GM23338 (cell line): ENCODE measurements at regions not wholly inside any gene's neighbourhood (a gene's known extent, or its start where the extent isn't known, plus 50 kb on each side); places are given as distances from the start of the nearest gene placed in this dataset.

Experiments
- ATAC-seq: fragments of 200-7000 bp; cut with Tn5 transposase; 3 replicates; pipeline ENCODE4 v1.9.1; 2020
- DNase-seq: peaks from one replicate; pipeline ENCODE4 v3.0.0-alpha.2; 2015; ENCODE audit warnings: low spot score
- H2AFZ ChIP-seq: fragments of 200-600 bp; sonication (generic); 2 replicates; pipeline ENCODE4 v1.8.0; 2016; ENCODE audit warnings: antibody characterized with exemption, mild to moderate bottlenecking, moderate library complexity
- H3F3A ChIP-seq: fragments of 200-600 bp; sonication (generic); replicated peaks from 2 replicates; pipeline ENCODE4 v1.8.0; 2017; ENCODE audit warnings: antibody characterized with exemption, mixed run types, low read depth
- H3K27ac ChIP-seq: fragments of 200-600 bp; sonication (generic); 2 replicates; pipeline ENCODE4 v1.6.1; 2016; ENCODE audit warnings: low read depth
- H3K27me3 ChIP-seq: fragments of 200-600 bp; sonication (generic); 2 replicates; pipeline ENCODE4 v1.8.0; 2016; ENCODE audit warnings: mild to moderate bottlenecking, mixed run types, moderate library complexity; ENCODE audit not compliant: insufficient read depth
- H3K36me3 ChIP-seq: fragments of 200-600 bp; sonication (generic); 2 replicates; pipeline ENCODE4 v1.8.0; 2016; ENCODE audit warnings: mild to moderate bottlenecking; ENCODE audit not compliant: insufficient read depth
- H3K4me1 ChIP-seq: fragments of 200-600 bp; sonication (generic); 2 replicates; pipeline ENCODE4 v1.8.0; 2016; ENCODE audit warnings: mild to moderate bottlenecking, moderate library complexity; ENCODE audit not compliant: insufficient read depth
- H3K4me2 ChIP-seq: fragments of 200-600 bp; sonication (generic); 2 replicates; pipeline ENCODE4 v1.7.1; 2017; ENCODE audit warnings: mixed run types
- H3K4me3 ChIP-seq: fragments of 200-600 bp; sonication (generic); 2 replicates; pipeline ENCODE4 v1.6.1; 2016; ENCODE audit warnings: mixed run types
- H3K79me2 ChIP-seq: fragments of 200-600 bp; sonication (generic); replicated peaks from 2 replicates; pipeline ENCODE4 v1.8.0; 2017; ENCODE audit warnings: mild to moderate bottlenecking; ENCODE audit not compliant: insufficient read depth
- H3K9me2 ChIP-seq: fragments of 200-600 bp; sonication (generic); 2 replicates; pipeline ENCODE4 v1.8.0; 2017; ENCODE audit not compliant: insufficient read depth
- H4K20me1 ChIP-seq: fragments of 200-600 bp; sonication (generic); replicated peaks from 2 replicates; pipeline ENCODE4 v1.8.0; 2017; ENCODE audit warnings: mild to moderate bottlenecking; ENCODE audit not compliant: insufficient read depth
- H3K27ac Mint-ChIP-seq: 2 replicates; pipeline ENCODE4 v1.8.0; 2020; ENCODE audit warnings: inconsistent platforms, mild to moderate bottlenecking, moderate library complexity, mixed read lengths
- H3K27me3 Mint-ChIP-seq: 3 replicates; pipeline ENCODE4 v1.8.0; 2022; ENCODE audit warnings: low read depth, mild to moderate bottlenecking, moderate library complexity, mixed read lengths, inconsistent platforms; ENCODE audit not compliant: insufficient read depth, poor library complexity
- H3K36me3 Mint-ChIP-seq: 3 replicates; pipeline ENCODE4 v1.8.0; 2021; ENCODE audit warnings: low read depth, mild to moderate bottlenecking, inconsistent platforms, moderate library complexity, mixed read lengths
- H3K4me1 Mint-ChIP-seq: 3 replicates; pipeline ENCODE4 v1.8.0; 2020; ENCODE audit warnings: mild to moderate bottlenecking, inconsistent platforms, mixed read lengths
- H3K4me3 Mint-ChIP-seq: 3 replicates; pipeline ENCODE4 v1.8.0; 2021; ENCODE audit warnings: moderate library complexity, mild to moderate bottlenecking, inconsistent platforms, mixed read lengths
- H3K9me3 Mint-ChIP-seq: 3 replicates; pipeline ENCODE4 v1.8.0; 2020; ENCODE audit warnings: moderate library complexity, mild to moderate bottlenecking, inconsistent platforms, mixed read lengths
- EZH2 ChIP-seq: fragments of 200-600 bp; sonication (generic); IDR thresholded peaks from one replicate; pipeline ENCODE4 v1.8.0; 2017; ENCODE audit warnings: antibody characterized with exemption, mild to moderate bottlenecking, low read depth; ENCODE audit not compliant: unreplicated experiment
- EZH2phosphoT487 ChIP-seq: fragments of 200-600 bp; sonication (generic); IDR thresholded peaks from one replicate; pipeline ENCODE4 v1.8.1; 2018; ENCODE audit warnings: antibody characterized with exemption; ENCODE audit not compliant: unreplicated experiment
- JUNB ChIP-seq: IDR thresholded peaks from one replicate; pipeline ENCODE4 v1.6.1; 2016; ENCODE audit warnings: antibody characterized with exemption; ENCODE audit not compliant: unreplicated experiment
- NANOG ChIP-seq: IDR thresholded peaks from 2 replicates; pipeline ENCODE4 v1.6.1; 2016; ENCODE audit warnings: antibody characterized with exemption, borderline replicate concordance
- REST ChIP-seq: IDR thresholded peaks from one replicate; pipeline ENCODE4 v1.6.1; 2018; ENCODE audit warnings: antibody characterized with exemption; ENCODE audit not compliant: unreplicated experiment
- ZNF114 ChIP-seq: fragments of 250-450 bp; sonication (Bioruptor Pico); IDR thresholded peaks from 2 replicates; pipeline ENCODE4 v1.5.0; 2020; ENCODE audit warnings: mild to moderate bottlenecking, moderate library complexity
- ZNF331 ChIP-seq: fragments of 250-450 bp; sonication (Bioruptor Pico); IDR thresholded peaks from 2 replicates; pipeline ENCODE4 v1.5.0; 2020; ENCODE audit warnings: low read depth, mild to moderate bottlenecking, moderate library complexity
- TF ChIP-seq, protein P1 (sequence below), 2 experiments: fragments of 200-600 bp in 1 of 2; sonication (generic) in 1 of 2; conservative IDR thresholded peaks; 2 replicates each; pipeline versions ENCODE4 v1.5.1 to v1.6.1; 2016 to 2017; ENCODE audit warnings: antibody characterized with exemption in 2 of 2, low read depth in 2 of 2, mild to moderate bottlenecking in 2 of 2, moderate library complexity in 1 of 2
- TF ChIP-seq, protein P2 (sequence below): IDR thresholded peaks from 2 replicates; pipeline ENCODE4 v1.6.1; 2016; ENCODE audit warnings: antibody characterized with exemption

GRCh38 chr3:87351937-87352336 lies 75.6 kb upstream of the POU1F1 start (continued):
- TF ChIP-seq JUNB: no peak
- TF ChIP-seq ZNF331 (CRISPR knock-in tag): no peak
- TF ChIP-seq EZH2phosphoT487: no peak
- no peak for TF ChIP-seq NANOG
- no peak for TF ChIP-seq REST
- TF ChIP-seq ZNF114 (CRISPR knock-in tag): no peak
- TF ChIP-seq EZH2: no peak

- Histone ChIP-seq H3K27ac (no peak overlapping the region), H3K4me2 (no peak overlapping the region), H3K4me1 (no peaks in the 10 kb centered on the region), H3K36me3 (0 out of 2 replicates have a peak, but pooled peaks cover 4% of the 10 kb centered on the region), H3K79me2 (no peaks in the 10 kb centered on the region), H2AFZ (no peak overlapping the region), H3F3A (no peaks in the 10 kb centered on the region), H3K27me3 (no peaks in the 10 kb centered on the region), H3K4me3 (no peak overlapping the region), H4K20me1 (no peaks in the 10 kb centered on the region), H3K9me2 (no peaks in the 10 kb centered on the region)
- no peak overlapping the region for H3K4me3 Mint-ChIP-seq
- peaks cover 6% of the 10 kb centered on the region; the same call in 2 of the 3 replicates for H3K36me3 Mint-ChIP-seq
- ATAC-seq (peak; percentile 85), DNase-seq (peak; percentile 72)
- H3K27ac Mint-ChIP-seq: no peak overlapping the region
- TF ChIP-seq, protein P1, sequence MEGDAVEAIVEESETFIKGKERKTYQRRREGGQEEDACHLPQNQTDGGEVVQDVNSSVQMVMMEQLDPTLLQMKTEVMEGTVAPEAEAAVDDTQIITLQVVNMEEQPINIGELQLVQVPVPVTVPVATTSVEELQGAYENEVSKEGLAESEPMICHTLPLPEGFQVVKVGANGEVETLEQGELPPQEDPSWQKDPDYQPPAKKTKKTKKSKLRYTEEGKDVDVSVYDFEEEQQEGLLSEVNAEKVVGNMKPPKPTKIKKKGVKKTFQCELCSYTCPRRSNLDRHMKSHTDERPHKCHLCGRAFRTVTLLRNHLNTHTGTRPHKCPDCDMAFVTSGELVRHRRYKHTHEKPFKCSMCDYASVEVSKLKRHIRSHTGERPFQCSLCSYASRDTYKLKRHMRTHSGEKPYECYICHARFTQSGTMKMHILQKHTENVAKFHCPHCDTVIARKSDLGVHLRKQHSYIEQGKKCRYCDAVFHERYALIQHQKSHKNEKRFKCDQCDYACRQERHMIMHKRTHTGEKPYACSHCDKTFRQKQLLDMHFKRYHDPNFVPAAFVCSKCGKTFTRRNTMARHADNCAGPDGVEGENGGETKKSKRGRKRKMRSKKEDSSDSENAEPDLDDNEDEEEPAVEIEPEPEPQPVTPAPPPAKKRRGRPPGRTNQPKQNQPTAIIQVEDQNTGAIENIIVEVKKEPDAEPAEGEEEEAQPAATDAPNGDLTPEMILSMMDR (conservative IDR thresholded peaks at IDR 0.05; ENCODE audit: low read depth in 2 of 2): peak; percentile 86 to 97
- TF ChIP-seq, protein P2, sequence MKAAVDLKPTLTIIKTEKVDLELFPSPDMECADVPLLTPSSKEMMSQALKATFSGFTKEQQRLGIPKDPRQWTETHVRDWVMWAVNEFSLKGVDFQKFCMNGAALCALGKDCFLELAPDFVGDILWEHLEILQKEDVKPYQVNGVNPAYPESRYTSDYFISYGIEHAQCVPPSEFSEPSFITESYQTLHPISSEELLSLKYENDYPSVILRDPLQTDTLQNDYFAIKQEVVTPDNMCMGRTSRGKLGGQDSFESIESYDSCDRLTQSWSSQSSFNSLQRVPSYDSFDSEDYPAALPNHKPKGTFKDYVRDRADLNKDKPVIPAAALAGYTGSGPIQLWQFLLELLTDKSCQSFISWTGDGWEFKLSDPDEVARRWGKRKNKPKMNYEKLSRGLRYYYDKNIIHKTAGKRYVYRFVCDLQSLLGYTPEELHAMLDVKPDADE: no peak
- peaks cover 10% of the 10 kb centered on the region for H3K9me3 Mint-ChIP-seq
- no peaks in the 10 kb centered on the region for H3K4me1 Mint-ChIP-seq
- peaks cover 3% of the 10 kb centered on the region for H3K27me3 Mint-ChIP-seq
Measured at GRCh38 chr3:87350367-87351199, 74.2 kb upstream of the POU1F1 start.
